ENCODE measurements at regions not wholly inside any gene's neighbourhood (a gene's known extent, or its start where the extent isn't known, plus 50 kb on each side); places are given as distances from the start of the nearest gene placed in this dataset.

DNA sequence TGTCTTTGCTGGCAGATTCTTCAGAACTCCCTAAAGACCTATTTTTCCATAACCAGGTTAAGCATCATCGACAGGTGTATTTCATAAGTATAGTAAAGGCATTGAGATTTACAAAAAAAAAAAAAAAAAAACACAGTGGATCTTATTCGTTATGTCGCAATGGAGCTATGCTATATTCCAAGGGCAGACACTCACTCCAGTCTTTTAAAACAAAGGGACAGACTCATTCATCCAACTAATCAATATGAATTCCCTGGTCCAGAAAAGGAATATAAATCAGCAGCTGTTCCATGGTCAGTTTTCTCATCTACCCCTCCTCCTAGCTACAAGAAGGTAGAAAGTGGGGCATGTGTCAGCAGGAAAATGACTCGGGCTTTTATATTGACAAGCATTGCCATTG is 97.7 kb upstream of the MON1B start:
- TF ChIP-seq, protein P1, sequence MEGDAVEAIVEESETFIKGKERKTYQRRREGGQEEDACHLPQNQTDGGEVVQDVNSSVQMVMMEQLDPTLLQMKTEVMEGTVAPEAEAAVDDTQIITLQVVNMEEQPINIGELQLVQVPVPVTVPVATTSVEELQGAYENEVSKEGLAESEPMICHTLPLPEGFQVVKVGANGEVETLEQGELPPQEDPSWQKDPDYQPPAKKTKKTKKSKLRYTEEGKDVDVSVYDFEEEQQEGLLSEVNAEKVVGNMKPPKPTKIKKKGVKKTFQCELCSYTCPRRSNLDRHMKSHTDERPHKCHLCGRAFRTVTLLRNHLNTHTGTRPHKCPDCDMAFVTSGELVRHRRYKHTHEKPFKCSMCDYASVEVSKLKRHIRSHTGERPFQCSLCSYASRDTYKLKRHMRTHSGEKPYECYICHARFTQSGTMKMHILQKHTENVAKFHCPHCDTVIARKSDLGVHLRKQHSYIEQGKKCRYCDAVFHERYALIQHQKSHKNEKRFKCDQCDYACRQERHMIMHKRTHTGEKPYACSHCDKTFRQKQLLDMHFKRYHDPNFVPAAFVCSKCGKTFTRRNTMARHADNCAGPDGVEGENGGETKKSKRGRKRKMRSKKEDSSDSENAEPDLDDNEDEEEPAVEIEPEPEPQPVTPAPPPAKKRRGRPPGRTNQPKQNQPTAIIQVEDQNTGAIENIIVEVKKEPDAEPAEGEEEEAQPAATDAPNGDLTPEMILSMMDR (conservative IDR thresholded peaks at IDR 0.05; ENCODE audit: low read depth, low read length) = no peak
- no peak for TF ChIP-seq EZH2 (IDR thresholded peaks at IDR 0.05; ENCODE audit: borderline replicate concordance, low read depth, low read length, poor library complexity, severe bottlenecking)
